AG08395 (cell line): ENCODE measurements at regions not wholly inside any gene's neighbourhood (a gene's known extent, or its start where the extent isn't known, plus 50 kb on each side); places are given as distances from the start of the nearest gene placed in this dataset.
"Not testable (repeated sequence)": the region's sequence is repeated elsewhere in the genome, so short reads cannot be mapped to it uniquely, and the experiment has no call there.

Source experiments
- DNase-seq: peaks from one replicate; pipeline ENCODE4 v3.0.0; 2012; ENCODE audit warnings: mixed read lengths, low spot score

DNA sequence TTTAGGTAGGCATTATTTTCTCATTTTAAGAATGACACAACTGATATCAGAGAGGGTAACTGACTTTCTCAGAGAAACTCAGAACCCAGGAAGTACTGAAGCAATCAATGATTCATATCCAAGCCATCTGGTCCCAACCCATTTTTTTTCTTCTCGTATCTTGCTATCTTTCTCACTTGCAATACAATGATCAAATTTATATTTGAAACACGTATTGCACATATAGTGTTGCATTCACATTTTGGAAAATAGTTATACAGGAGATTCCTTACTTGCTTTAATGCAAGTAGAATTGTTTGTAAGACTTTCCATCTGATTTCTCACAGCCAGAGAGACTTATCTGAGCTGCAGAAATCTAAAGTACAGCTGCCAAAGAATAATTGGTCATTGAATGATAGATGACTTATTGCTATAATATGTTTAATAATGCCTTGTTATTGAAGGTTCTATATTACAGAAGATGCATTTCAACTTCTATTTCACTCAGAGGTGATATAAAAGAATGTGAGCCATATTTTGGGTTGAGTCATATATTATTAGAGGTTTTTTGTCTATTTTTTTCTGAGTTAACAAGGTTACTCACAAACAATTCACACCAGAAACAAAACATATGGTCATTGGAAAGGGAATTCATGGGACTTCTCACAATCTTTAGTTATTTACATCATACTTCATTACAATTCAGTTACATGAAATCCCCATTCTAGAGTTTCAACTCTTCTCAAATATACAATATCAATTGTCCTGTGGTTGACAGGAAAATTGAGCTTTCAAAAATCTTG lies 337.5 kb upstream of the CITED2 start:
- peak; percentile 17 for DNase-seq

DNA sequence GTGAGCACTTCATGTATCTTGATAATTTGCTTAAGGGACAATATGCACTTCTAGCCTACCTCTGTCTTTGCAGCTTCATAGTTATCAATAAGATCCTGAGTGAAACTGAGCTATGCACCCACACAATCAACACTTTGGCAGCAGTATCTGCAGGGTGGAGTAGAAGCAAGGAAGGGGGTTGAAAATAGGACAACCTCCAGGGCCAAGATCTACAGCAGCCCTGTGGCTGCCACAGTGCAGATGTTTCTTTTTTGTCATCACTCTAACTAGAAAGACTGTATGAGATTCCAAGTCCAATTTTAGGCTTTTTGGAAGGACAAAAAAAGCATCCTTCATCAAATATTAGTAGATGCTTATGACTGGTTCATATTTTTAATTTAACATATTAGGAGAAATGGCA lies 336.1 kb upstream of the CITED2 start:
- no peak for DNase-seq

- peak; percentile 83 for DNase-seq
Measured at GRCh38 chr6:139708337-139709199, 334.1 kb upstream of the CITED2 start.

GRCh38 chr6:139706912-139707311 lies 332.5 kb upstream of the CITED2 start:
- no peak for DNase-seq

DNA sequence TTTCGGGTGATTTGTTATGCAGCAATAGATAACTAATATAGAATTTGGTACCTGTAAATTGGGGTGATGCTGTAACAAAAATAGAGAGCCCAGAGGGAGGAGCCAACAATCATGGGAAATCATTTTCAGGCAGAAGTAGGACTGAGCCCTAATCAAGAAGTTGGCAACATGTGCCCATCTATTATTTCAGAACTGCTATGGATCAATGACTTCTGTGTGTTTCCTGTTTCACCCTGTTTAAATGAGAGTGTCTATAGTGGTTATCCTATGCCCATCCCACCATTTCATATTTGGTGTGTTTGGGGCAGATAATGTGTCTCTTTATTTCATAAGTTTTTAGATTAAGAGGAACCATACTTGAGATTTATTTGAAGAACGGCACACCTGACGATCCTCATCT lies 330.8 kb upstream of the CITED2 start:
- no peak for DNase-seq

DNA sequence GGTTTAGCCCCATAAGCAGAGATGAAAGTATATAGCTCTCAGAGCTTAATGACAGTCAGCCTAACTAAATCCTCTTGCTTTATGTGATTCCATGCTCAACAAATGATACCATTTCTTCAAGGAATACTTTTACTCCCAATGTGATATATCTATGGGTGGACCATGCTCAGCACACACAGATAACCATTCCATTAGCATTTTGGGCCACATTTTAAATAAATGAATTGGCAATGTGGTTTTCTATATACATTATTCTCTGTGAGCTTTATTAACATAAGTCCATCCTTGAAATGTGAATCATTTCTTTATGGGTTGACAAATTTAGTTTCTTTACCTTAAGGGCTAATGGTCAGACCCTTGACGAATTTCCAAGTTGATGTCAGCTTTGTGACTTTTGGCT lies 329.3 kb upstream of the CITED2 start:
- DNase-seq: no peak

DNA sequence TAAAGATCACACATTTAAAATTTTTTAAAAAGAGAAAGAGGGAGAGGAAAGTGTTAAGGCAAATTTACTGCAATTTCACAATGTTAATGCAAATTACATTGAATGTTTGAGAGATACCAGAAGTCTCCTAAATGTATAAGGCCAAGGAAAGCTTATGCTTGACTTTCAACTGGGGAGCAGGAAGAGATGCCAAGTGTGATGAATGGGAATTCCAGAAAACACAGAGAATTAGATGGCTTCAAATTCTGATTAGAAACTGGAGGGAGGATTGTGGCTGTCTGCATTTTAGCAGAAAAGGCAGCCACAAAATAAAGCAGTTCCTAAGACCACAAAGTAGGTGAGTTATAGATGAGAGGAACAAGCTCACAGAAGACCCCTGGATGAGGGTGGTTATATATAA lies 328.3 kb upstream of the CITED2 start:
- DNase-seq: no peak

GRCh38 chr6:139701695-139702094 lies 327.2 kb upstream of the CITED2 start:
- DNase-seq: no peak

GRCh38 chr6:139701003-139701402 lies 326.6 kb upstream of the CITED2 start:
- DNase-seq: no peak

DNA sequence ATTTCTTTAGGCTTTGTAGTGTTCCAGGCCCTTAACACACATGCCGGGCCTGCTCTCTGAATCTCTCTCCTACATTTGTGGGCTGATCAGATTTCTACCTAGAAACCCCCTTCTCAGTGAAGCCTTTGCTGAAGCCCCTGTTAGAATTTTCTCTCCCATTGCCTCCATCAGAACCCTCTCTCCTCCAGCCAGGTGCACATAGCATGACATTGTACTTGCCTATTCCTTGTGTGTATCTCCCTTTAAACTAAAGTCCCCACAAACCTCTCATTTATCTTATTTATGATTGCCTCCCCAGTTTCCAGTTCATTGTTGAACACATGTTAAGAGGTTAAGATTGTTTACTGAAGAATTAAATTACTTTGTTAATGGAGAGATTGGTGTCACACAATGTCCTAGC lies 325.5 kb upstream of the CITED2 start:
- no peak for DNase-seq

GRCh38 chr6:139699335-139699734 lies 324.9 kb upstream of the CITED2 start:
- peak; percentile 60 for DNase-seq

DNA sequence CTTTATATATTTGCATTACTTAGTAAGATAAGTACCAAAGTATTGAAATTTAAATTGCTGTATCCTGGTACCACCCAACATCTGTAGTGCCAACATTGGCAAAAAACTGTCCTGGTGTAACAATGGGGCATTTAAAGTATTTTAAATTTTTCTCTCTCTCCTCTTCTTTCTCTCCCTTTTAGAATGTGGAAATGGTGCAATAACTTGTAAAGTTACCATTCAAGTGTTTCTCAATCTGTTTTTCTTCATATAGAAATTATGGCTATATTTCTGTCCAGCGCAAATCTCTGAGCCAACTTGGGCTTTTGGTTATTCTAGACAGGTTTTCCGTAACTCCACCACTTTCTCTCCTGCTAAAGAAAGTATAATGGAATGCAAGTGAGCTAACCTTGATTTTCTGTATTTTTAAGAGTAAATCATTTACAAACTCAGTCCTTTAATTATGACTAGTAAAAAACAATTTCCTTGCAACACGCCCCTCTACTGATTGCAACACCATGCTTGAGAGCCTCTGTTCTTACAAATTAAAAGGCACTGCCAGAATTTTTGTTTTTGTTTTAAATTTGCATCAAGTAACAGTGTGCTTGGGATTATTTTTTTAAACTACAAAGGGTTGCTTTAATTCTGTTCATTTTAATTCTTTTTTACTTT lies 324.2 kb upstream of the CITED2 start:
- no peak for DNase-seq

- DNase-seq: not testable (repeated sequence)
Measured at GRCh38 chr6:139697856-139698255, 323.4 kb upstream of the CITED2 start.

- DNase-seq: not testable (repeated sequence)
Measured at GRCh38 chr6:139696991-139697390, 322.5 kb upstream of the CITED2 start.

DNA sequence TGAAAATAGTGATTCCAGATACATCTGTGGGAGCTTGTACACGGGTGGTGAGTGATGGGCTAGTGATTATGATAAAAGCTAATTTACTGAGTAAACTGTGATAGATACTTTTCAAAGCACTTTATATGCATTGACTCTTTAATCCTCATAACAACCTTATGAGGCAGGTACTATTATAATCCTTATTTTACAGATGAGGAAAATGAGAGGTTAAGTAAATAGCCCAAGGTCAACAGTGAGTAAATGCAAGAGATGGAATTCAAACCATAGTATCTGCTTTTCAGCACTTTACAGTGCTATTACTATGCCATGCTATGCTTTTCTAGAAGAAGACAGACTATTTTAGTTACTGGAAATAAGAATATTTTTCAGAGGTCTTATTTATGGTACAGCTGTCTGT lies 320.9 kb upstream of the CITED2 start:
- DNase-seq: no peak

- no peak for DNase-seq
Measured at GRCh38 chr6:139693735-139694134, 319.3 kb upstream of the CITED2 start.

GRCh38 chr6:139690007-139690406 lies 315.6 kb upstream of the CITED2 start:
- DNase-seq: no peak

GRCh38 chr6:139687055-139687454 lies 312.6 kb upstream of the CITED2 start:
- DNase-seq: no peak

GRCh38 chr6:139686308-139686707 lies 311.9 kb upstream of the CITED2 start:
- no peak for DNase-seq

DNA sequence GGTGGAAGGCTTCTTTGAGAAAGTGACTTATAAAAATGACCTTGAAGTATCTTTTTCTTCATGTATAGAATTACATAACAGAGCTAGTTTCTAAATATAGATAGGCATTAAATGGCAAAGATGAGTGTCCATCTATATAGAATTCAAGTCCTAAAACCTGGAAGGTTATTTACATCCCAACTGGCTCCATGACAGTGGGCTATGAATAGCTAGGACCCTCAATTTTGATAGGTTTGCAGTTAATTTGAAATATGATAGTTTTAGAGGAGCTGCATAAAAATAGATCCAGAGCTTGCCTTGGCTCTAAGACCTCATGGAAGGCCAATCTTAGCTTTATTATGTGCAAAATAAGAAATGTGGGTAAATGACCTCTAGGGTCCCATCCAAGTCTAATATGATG lies 310.6 kb upstream of the CITED2 start:
- no peak for DNase-seq

DNA sequence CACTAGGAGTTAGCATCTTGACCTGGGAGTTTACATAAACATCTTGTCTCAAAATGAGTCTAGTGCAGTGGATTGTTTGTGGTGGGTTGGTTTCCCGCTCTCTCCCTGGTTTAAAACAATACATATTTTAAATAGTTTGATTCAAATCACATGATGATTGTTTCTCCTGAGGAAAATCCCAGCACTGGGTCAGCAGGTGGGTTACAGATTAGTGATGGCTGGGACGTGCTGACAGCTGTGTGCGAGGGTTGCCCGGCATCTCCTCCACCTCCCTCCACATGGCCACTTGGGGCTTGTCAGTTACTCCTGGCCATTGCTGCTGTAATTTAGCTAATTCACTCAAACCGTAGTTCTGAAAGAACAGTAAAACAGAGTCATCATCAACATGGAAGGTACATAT lies 306.4 kb upstream of the CITED2 start:
- no peak for DNase-seq

- DNase-seq: no peak
Measured at GRCh38 chr6:139679516-139680179, 305.2 kb upstream of the CITED2 start.
